Pons (tissue), 1 donor: ENCODE measurements at regions not wholly inside any gene's neighbourhood (a gene's known extent, or its start where the extent isn't known, plus 50 kb on each side); places are given as distances from the start of the nearest gene placed in this dataset.

Experiments
- DNase-seq: peaks from one replicate; pipeline ENCODE4 v3.0.0-alpha.2; 2016; ENCODE audit warnings: low spot score

DNA sequence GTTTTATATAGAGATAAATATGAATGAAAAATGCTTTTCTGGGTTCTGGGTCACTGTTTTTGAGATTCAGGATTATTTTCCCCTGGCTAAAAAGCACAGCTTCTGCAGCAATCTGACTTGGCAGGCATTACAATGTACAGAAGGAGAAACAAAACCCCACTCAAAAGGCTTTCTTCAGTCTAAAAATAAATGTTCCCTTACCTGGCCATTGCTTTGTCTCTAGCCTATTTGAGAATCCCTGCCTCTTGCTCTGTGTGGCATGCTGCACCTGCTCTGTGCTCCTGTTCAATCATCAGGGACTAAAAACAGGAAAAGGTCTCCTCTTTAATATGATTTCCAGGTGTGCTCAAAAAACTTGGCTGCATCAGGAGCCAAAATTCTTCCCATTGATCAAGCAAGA, 187.4 kb upstream of the STAC start:
- no peak for DNase-seq

DNA sequence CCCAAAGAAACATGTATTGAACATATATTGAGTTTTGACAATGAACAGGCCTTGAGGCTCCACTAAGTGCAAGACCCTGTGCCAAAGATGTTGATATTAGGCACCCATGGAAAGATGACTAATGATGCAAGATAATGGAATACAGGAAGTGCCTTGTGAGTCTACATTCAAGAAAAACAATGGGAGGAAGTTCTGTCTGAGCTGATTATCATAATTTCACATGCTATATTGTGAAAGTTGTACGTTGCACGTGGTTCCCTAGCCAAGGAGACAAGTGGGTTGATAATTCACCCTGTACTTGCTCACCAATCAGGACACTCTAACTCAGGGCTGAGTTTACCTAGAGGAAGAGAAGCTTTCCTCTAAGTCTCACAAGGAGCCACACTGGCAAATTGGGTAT, 186.9 kb upstream of the STAC start:
- DNase-seq, result no peak

DNA sequence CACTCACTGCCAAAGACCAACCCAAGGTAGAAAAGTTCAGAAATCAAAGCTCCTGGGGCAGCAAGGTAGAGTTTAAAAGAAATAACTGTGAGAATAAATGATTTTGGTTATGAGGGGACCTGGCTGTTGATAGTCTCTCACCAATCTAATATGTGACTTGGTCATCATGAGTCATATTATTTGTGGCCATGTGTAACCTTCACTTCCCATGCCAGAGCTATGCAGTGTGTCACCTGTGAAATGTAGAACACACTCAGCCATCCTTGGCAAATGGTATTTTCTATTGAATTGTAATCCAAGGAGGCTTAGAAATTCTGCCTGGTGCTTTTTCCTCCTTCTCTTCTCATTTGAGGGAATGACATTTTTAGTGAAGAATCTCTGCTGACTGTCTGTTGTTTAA, 184.2 kb upstream of the STAC start:
- DNase-seq, result no peak

DNA sequence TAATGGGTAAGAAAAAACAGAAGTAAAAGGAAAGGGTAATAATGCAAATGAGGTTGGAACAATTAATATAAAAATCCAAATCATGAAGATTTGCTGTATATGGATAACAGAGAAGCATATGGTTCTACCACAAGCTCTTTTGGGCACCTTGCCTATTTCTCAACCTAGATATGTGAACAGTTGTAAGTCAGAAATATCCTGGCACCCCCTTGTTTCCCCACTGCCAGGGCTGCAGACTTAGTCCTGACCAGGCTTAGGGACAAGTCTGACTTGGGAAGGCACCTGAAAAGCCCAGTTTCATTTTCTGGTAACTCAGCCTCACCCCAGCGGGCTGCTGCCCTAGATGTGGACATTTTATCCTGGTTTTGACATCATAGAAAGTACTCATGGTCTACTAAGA, 183.2 kb upstream of the STAC start:
- no peak for DNase-seq

DNA sequence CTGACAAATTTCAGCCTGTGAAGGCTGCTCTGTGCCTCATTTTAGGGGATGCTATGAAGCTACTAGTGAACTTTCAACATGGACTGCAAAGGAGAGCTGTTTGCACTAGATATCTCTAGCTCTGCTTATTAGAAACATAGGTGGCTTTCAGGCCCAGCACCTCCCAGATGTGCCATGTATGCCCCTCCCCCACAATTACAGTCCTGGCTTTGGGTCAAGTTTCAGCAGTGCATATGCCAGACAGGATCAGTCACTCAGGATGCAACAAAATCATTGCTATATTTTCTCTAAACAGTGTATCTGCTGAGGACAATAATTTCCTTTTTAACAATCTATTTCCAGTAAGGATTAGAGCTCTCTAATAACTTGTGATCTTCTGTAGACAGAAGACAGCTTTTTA, 178.8 kb upstream of the STAC start:
- no peak for DNase-seq

DNA sequence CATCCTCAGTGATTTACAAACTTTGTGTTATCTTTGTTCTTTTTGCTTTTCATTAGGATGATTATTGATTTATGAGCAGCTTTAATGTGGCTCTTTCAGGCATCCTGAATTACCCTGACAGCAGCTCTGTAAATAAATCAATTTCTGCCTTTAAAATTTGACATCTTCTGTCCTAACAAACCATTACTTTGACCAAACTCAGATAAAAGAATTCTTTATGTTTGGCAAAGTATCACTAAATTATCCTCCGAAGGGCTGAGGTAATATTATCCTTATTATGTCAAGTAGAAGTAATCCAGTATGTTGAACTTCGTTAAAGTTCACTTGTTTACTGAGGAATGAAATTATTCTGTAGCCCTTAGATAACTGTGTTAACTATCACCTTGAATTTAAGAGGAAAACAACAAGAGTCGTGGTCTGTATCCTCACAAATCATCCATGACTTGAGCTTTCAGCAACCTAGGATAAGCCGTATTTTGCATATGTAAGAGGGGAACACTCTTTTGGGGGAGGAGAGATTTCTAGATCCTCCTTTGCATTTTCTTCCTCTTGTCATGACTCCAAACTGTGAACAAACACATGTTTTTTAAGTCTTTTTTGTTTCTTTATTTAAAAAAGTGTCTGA, 173.2 kb upstream of the STAC start:
- no peak for DNase-seq

DNA sequence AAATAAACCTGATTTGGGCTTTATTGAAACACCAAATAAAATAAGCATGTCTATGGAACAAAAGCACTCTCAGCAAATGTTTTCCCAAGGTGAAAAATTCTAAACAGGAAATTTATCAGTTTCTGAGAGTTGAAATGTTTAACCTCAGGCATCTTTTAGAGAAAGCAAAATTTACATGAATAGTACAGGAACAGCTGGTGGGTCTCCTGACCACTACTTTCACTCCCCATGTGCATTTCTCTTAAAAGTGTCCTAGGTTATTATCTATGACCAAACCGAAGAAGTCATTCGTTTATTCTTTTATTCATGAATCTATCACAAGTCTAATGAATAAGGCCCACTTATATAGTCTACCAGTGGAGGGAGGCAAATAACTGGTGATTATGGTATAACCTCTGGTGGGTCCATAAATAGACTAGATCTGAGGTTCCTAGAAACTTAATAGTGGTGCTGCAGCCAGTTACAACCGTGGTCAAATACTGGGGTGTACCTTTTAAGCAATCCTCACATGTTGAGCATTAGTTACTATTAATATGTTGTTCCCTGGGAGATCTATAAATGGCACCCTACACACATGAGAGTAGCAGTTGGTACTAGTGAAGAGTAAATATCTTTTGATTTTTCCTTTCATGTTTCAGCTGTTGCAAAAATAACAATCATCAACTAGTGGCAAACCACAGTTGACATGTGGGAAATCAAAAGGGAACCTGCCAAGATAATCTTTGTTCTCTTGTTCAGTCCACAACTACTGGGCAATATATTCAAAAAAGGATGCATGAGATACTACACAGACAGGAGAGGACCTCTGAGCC, 169.3 kb upstream of the STAC start:
- no peak for DNase-seq

DNA sequence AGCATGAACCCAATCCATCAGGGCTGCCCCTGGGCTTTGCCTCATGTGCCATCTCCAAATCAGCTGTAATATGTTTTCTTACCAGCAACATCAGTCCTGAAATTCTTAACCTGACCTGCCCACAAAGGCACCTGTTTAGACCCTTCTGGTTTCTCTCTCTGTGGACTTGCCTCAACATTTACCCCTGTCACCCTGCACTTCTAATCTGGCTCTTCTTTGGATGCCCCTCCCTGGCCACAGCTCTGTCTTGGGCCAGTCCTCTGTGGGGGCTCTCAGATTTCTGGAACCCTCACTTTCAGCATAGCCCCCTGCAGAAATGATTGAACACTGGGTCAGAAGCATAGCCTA, 168.7 kb upstream of the STAC start:
- DNase-seq, result no peak

DNA sequence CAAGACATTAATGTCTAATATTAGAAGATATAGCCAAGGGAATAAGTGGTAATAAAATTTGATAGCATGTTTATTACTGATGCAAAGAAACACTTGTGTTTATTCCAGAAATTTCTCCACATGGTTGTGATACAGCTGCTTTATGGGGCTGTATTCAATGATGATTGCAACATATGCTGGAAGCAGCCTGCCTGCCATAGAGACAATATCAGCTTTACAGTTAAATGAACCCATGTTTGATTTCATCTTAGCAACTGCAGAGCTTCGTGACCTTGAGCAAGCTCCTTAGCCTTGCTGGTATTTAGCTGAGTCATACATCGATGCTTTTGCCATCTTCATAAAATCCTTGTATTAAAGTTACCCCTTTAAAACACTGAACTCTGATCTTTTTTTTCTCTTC, 168.1 kb upstream of the STAC start:
- no peak for DNase-seq

DNA sequence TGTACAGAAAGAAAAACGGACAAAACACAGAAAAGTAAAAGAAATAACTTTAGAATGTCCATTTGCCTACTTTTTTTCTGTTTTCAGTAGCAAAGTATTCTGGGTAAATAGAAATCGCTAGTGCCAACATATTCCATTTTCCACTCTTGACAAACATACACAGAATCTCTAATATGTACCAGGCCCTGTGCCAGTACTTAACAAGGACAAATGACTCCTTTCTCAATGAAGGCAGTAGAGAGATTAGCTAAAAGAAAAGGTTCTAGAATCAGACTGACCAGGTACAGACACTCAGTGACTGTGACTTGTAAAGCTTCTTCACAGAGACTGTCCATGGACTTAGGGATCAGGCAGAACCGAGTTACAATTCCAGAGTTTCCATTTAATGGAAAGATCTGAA, 165.8 kb upstream of the STAC start:
- no peak for DNase-seq

DNA sequence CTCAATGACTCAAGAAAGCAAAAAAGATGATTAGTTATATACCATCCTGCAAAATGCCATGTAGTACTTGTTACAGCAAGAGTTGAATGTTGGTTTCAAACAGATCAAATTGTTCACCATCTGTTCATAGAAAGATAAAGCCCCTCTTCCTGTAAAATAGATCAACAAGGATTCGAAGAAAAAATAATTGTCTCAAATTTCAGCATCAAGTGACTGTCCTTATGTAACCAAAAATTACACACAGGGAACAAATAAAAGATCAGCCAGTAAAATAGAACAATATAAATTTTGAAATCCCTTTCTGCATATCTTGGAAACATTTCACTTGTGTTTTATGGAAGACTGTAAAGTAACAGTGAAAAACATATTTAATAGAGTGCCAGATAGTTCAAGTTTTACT, 165.1 kb upstream of the STAC start:
- DNase-seq, result no peak

DNA sequence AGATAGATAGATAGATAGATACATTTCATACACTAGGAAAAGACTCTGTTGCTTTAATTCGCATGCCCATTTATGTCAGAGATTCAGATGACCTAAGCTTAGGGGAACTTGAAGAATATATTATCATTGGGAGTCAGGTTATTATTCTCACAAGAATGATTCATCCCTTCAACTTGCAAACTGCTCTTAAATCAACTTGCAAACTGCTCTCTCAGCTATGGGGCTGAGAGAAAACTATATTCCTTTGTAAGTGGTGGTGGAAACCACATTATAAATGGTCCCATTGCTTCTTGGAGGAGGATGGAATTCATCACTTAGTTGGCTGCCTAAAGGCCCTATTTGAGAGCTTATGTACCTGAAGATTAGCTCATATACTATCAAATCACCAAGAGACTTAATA, 160.9 kb upstream of the STAC start:
- no peak for DNase-seq

DNA sequence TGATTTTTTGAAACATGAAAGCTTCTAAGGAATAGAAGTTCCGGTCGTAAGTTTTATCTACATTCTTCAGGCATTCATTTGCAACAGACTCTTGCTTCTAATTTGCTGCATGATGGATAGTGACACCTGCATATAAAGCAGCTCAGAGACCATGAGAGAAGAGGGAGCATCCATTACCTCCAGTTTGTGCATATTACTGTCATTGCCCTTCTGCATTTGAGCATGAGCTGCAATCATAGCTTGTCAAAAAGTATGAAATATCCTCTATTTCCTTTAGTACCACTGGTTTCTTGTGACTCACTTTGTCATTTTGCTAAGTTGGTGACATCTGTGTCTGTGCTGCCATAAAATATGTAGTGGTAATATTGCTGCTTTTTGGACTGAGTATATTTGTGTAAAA, 160.1 kb upstream of the STAC start:
- no peak for DNase-seq

DNA sequence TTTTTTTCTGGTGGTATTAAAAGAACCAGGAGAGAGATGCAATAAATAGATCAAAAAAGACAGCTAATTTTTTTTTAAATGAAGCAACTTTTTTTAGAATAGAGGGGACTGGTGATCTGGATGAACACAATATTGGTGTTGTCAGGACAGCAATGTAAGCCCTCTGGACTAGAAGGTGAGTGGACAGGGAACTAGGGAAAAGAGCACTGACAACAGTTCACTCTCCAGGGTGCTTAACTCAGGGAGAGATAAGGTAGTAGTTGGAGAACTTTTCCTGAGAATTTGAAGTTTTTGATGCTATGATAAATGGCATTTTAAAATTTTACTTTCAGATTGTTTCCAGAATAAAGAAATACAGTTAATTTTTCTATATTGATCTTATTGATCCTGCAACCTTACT, 158.3 kb upstream of the STAC start:
- no peak for DNase-seq

DNA sequence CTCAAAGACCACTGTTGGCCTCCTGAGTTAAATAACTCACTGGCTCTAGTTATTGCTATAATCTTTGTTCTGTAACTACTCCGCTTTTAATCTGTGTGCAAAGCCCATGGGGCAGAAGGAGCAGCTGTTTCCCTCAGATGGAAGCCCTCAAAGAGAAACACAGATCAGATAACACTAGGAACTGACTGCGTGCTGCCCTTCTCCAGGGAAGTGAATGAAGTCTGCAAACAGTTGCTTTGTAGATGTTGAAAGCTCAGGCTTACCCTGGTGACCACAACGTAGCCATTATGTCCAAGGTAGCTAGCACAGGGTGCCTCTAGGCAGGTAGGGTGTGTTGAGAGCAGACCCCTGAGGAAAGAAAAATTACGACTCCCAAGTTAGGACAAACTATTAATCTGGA, 152.3 kb upstream of the STAC start:
- DNase-seq, result no peak

DNA sequence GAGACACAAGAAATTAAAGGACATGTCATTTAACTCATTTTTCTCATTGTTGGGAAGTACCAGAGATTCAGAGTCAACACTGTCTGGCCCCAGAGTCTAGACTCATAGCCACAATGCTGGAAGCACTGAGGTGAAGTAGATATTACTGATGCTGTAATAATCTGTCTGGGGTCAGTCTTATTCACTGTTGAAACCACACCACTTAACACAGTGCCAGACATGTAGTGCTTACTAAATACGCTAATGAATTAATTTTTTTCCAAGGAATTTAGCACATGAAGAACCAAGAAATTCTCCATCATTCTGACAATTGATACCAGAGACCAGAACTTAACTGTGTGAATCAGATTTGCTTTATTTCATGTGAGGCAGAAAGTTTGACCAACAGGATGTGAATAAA, 150.8 kb upstream of the STAC start:
- DNase-seq, result no peak

DNA sequence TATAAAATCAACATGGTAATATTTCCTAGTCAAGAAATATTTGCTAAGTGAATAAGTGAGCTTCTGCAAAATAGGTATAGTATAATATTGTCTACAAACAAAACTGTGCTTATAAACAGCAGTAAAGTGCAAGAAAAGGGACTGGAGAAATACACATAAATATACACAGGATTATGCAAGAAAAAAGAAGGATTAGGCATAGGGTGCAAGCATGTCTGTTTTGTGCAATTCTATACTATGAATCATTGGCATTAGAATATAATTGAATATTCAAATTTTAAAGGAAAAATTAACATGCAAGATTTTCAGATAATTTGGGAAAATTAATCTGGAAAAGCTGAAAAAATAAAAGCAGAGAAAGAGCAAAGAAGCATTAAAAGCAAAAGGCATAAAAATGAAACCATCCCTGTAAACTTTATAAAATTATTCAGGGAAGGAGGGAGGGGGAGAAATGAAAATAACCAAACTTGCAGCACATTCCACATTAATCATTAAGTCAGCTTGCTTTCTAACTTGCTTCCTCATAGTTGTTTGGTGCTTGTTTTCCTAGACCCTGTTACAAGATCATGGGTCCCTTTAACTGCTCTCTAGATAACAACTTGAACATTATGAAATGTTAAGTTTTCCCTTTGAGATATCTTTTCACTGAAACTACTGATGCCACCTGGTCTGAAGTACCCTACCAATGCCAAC, 147.4 kb upstream of the STAC start:
- no peak for DNase-seq

DNA sequence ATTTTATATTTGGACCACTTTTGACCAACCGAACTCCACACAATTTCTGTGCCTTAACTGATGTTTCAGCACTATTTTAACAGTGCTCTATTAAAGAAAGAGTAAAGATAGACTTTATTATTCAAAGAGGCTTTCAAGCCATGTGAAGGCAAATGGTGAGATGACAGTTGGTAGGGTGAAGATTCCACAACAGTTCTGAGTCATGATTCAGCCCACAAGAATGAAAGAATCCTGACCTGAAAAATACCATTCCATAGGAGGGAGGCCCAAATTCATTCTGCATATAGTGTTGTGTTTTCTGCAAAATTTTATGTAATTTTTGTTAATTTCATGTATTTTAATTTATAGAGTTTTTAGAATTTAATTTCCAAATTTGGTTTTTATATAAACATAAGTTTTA, 135.6 kb upstream of the STAC start:
- DNase-seq, result no peak

DNA sequence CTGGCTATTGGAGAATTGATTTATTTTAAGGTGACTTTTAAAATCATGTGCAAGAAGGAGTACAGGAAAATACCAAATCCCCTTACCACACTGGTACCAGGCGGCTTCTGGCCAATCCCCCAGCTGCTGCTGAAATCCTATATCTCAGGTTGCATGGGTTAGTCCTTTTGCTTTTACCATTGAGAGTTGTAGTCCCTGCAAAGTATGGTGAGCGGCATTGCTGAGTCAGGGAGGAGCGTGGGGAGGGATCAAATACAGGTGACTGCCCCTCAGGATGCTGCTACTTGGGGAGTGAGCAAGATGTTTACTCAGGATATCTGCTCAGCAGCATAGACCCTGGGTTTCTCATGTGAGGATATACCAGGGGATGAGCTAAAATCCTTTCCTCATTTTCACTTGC, 131.9 kb upstream of the STAC start:
- no peak for DNase-seq

DNA sequence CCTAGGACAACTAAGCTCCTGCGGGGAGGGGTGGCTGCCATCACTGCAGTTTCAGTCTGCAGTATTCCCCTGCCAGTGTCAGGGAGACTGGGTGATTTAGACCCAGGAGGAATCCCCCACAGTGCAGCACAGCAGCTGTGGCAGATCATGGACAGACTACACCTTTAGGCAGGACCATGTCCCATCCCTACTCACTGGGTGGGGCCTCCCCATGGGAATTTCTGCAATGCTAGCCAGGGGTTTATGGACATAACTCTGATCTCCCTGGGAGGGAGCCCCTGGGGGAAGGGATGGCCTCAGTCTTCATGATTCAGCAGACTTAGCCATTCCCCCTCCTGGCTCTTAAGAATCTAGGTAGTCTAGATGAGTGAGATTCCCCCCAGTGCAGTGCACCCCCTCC, 130.1 kb upstream of the STAC start:
- no peak for DNase-seq

DNA sequence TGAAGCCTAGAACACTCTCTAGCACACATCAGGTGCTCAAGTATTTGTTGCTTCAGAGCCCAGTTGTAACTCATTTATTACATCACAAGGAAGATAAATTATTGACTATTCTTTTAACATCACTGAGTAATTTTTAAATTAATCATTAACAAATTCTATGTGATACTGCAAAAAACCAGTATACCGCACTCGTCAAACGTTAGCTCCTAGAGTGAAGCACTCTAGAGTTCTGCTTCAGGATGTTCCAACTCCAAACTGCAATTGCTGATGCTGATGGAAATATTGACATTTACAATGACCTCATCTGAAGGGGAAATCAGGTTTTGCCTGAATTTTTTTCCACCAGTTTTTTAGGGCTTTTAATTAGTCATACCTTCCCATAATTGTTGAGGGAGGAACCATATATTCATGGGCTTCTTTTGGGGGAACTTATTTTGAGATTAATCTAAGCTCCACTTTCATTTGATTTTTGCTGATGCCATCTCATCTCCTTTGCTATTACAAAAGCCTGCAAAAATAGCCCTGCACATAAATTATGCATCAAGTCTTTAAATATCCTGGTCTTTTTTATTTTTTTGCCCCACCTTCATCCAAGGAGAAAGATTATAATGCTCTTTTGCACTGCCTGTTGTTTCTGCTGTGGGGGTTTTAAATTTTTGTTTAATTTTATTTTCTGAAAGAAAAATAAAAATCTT, 123.0 kb upstream of the STAC start:
- DNase-seq, result no peak

DNA sequence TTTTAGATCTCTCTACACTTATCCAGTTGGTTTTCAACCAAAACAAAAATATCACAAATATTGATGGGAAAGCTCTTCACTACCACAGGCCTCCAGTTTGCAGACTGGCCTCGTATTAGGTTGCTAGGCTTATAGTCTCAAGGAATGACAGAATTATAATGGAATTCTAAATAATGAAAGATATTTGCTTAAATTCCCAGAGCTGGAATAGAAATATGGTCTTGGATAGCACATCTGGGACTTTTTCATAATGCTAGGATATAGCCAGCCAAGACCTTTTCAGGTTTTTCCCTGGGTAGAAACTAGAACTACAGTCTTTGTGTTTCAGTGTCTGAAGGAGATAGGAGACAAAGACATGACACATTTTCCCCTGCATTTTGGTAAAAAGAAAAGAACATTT, 121.9 kb upstream of the STAC start:
- DNase-seq, result no peak

DNA sequence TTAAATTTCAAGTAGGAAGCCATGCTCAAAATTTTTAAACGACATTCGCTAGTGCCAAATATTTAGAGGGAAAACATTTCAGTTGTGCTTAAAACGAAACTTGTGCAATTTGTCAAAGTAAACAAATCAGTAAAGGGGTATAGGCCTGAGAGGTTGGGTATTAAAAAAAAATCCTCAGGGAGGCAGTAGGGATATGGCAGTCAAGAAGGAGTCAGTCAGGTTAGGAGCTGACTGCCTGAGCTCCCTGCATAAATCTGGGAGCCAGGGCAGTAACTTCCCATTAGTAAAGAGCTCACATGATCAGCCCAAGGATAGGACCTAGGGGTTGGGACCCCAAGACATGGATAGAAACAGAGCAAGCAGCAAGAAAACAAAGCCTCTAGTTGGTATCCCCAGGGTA, 120.7 kb upstream of the STAC start:
- no peak for DNase-seq
